HCT116 (cell line): ENCODE measurements at regions not wholly inside any gene's neighbourhood (a gene's known extent, or its start where the extent isn't known, plus 50 kb on each side); places are given as distances from the start of the nearest gene placed in this dataset.

Source experiments
- SP1 ChIP-seq: IDR thresholded peaks from 2 replicates; pipeline ENCODE4 v1.6.1; 2012; ENCODE audit warnings: low read depth
- TF ChIP-seq, protein P1 (sequence below), 3 experiments: fragments of 200-600 bp in 1 of 3; sonication (generic) in 1 of 3; IDR thresholded peaks in 2 of 3; conservative IDR thresholded peaks in 1 of 3; 2 replicates each; pipeline ENCODE4 v1.5.1; 2012 to 2017; ENCODE audit warnings: low read depth in 2 of 3, low read length in 2 of 3, antibody characterized with exemption in 1 of 3, borderline replicate concordance in 1 of 3, control low read depth in 1 of 3, mild to moderate bottlenecking in 1 of 3, mixed read lengths in 1 of 3, mixed run types in 1 of 3, moderate library complexity in 1 of 3; ENCODE audit not compliant: insufficient read depth in 1 of 3
- TF ChIP-seq, protein P2 (sequence below): IDR thresholded peaks from 2 replicates; pipeline ENCODE4 v1.6.1; 2012; ENCODE audit warnings: low read depth

DNA sequence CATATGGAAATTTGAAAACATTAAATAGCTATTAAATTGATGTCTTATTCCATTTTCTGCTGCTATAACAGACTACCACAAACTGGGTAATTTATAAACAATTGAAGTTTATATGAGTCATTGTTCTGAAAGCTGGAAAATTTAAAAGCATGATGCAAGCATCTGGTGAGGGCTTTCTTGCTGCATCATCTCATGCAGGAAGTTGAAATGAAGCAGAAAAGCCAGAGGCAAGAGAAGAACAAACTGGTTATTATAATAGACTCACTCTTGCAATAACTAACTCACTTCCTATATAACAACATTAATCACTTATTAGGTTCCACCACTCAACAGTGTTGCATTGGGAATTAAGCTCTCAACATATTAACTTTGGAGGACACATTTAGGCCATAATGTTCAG is 1277.4 kb downstream of the LRFN5 start:
- TF ChIP-seq, protein P1, sequence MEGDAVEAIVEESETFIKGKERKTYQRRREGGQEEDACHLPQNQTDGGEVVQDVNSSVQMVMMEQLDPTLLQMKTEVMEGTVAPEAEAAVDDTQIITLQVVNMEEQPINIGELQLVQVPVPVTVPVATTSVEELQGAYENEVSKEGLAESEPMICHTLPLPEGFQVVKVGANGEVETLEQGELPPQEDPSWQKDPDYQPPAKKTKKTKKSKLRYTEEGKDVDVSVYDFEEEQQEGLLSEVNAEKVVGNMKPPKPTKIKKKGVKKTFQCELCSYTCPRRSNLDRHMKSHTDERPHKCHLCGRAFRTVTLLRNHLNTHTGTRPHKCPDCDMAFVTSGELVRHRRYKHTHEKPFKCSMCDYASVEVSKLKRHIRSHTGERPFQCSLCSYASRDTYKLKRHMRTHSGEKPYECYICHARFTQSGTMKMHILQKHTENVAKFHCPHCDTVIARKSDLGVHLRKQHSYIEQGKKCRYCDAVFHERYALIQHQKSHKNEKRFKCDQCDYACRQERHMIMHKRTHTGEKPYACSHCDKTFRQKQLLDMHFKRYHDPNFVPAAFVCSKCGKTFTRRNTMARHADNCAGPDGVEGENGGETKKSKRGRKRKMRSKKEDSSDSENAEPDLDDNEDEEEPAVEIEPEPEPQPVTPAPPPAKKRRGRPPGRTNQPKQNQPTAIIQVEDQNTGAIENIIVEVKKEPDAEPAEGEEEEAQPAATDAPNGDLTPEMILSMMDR (IDR thresholded peaks at IDR 0.05 in 2 of 3, conservative IDR thresholded peaks at IDR 0.05 in 1 of 3; ENCODE audit: borderline replicate concordance in 1 of 3, insufficient read depth in 1 of 3, low read depth in 2 of 3, low read length in 2 of 3) = no peak
- TF ChIP-seq, protein P2, sequence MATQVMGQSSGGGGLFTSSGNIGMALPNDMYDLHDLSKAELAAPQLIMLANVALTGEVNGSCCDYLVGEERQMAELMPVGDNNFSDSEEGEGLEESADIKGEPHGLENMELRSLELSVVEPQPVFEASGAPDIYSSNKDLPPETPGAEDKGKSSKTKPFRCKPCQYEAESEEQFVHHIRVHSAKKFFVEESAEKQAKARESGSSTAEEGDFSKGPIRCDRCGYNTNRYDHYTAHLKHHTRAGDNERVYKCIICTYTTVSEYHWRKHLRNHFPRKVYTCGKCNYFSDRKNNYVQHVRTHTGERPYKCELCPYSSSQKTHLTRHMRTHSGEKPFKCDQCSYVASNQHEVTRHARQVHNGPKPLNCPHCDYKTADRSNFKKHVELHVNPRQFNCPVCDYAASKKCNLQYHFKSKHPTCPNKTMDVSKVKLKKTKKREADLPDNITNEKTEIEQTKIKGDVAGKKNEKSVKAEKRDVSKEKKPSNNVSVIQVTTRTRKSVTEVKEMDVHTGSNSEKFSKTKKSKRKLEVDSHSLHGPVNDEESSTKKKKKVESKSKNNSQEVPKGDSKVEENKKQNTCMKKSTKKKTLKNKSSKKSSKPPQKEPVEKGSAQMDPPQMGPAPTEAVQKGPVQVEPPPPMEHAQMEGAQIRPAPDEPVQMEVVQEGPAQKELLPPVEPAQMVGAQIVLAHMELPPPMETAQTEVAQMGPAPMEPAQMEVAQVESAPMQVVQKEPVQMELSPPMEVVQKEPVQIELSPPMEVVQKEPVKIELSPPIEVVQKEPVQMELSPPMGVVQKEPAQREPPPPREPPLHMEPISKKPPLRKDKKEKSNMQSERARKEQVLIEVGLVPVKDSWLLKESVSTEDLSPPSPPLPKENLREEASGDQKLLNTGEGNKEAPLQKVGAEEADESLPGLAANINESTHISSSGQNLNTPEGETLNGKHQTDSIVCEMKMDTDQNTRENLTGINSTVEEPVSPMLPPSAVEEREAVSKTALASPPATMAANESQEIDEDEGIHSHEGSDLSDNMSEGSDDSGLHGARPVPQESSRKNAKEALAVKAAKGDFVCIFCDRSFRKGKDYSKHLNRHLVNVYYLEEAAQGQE = no peak
- TF ChIP-seq SP1 = no peak
